Ishikawa (cell line): ENCODE measurements at regions not wholly inside any gene's neighbourhood (a gene's known extent, or its start where the extent isn't known, plus 50 kb on each side); places are given as distances from the start of the nearest gene placed in this dataset.

Experiments used
- CEBPB ChIP-seq: IDR thresholded peaks from 2 replicates; pipeline ENCODE4 v1.6.1; 2012
- CREB1 ChIP-seq: IDR thresholded peaks from 2 replicates; pipeline ENCODE4 v1.6.1; 2012; ENCODE audit warnings: low read depth
- EGR1 ChIP-seq: IDR thresholded peaks from 2 replicates; pipeline ENCODE4 v1.6.1; 2012
- EP300 ChIP-seq: IDR thresholded peaks from 2 replicates; pipeline ENCODE4 v1.6.1; 2012; ENCODE audit warnings: borderline replicate concordance
- FOXM1 ChIP-seq: IDR thresholded peaks from 2 replicates; pipeline ENCODE4 v1.6.1; 2012; ENCODE audit warnings: low read depth, borderline replicate concordance
- MAX ChIP-seq: IDR thresholded peaks from 2 replicates; pipeline ENCODE4 v1.6.1; 2012
- NFIC ChIP-seq: IDR thresholded peaks from 2 replicates; pipeline ENCODE4 v1.6.1; 2012
- RAD21 ChIP-seq: IDR thresholded peaks from 2 replicates; pipeline ENCODE4 v1.6.1; 2012; ENCODE audit warnings: low read depth
- REST ChIP-seq: IDR thresholded peaks from 2 replicates; pipeline ENCODE4 v1.6.1; 2012; ENCODE audit warnings: low read depth, mild to moderate bottlenecking
- TAF1 ChIP-seq: IDR thresholded peaks from 2 replicates; pipeline ENCODE4 v1.6.1; 2012; ENCODE audit warnings: low read depth, mild to moderate bottlenecking
- TCF12 ChIP-seq: IDR thresholded peaks from 2 replicates; pipeline ENCODE4 v1.6.1; 2012; ENCODE audit warnings: low read depth
- TEAD4 ChIP-seq: IDR thresholded peaks from 2 replicates; pipeline ENCODE4 v1.6.1; 2012
- YY1 ChIP-seq: IDR thresholded peaks from 2 replicates; pipeline ENCODE4 v1.6.1; 2012; ENCODE audit warnings: low read depth
- ZBTB7A ChIP-seq: IDR thresholded peaks from 2 replicates; pipeline ENCODE4 v1.6.1; 2012; ENCODE audit warnings: low read depth
- TF ChIP-seq, protein P1 (sequence below): IDR thresholded peaks from 2 replicates; pipeline ENCODE4 v1.6.1; 2012

- TF ChIP-seq NFIC, result no peak
- TF ChIP-seq REST, result no peak
Observed at GRCh38 chr15:95865330-95865739, 465.2 kb upstream of the NR2F2 start.

DNA sequence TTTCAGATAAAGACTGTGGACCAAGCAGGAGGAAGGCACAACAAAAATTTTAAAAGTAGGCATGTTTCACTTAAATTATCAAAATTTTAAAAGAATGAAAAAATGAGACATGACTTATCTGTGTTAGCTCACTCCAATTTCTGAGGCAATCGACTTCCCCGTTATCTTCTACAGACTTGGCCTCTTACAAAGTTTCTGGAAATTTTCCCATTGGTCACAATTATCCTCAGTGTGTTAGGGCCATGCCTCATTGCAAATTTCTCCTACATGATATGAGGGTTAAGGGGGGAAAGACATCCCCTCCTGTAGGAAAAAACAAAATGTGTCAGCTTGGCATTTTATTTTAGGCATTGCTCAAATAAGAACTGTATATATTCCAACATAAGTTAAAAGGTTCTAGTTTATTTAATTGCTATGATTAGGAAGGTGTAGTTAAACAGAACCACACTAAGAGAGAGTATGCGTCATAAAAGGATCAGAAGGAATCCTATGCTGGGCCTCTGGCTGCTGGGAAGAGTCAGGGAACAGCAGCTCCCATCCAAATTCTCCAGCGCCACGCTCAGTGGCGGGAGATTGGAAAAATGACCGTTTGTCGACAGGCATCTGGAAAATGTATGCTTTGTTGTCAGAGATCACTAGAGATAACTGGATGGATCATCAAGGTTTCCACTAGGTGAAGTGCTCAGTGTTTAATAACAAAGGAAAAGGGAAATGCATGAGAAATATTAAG, 463.6 kb upstream of the NR2F2 start:
- TF ChIP-seq TEAD4 (no peak), NFIC (no peak), REST (no peak), EGR1 (no peak), CREB1 (no peak), MAX (no peak), RAD21 (no peak), TAF1 (no peak), TCF12 (no peak), YY1 (no peak), CEBPB (no peak), ZBTB7A (no peak), FOXM1 (no peak), EP300 (no peak)
- TF ChIP-seq, protein P1, sequence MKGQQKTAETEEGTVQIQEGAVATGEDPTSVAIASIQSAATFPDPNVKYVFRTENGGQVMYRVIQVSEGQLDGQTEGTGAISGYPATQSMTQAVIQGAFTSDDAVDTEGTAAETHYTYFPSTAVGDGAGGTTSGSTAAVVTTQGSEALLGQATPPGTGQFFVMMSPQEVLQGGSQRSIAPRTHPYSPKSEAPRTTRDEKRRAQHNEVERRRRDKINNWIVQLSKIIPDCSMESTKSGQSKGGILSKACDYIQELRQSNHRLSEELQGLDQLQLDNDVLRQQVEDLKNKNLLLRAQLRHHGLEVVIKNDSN, result no peak

DNA sequence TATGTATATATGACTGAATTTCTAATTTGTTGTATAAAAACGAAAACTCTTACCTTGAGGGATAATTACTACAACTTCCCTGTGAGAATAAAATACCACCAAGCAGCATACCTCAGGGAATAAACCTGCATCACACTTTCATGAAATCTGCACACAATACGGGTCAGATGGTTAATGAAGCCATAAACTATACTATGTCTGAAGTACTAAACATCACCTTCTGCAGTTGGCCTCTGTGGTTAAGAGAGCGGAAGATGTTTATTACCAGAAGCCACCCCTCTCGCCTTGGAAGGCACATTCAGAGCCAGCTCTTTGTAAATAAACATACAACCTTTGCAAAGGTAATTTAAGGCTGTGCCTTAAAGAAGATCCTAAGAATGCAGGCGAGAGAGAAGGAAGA, 462.1 kb upstream of the NR2F2 start:
- TF ChIP-seq ZBTB7A (no peak), YY1 (no peak), CREB1 (no peak), RAD21 (no peak), EGR1 (no peak), TAF1 (no peak), MAX (no peak), FOXM1 (no peak), REST (no peak), TEAD4 (no peak), CEBPB (no peak), NFIC (no peak)
- TF ChIP-seq, protein P1, result no peak

DNA sequence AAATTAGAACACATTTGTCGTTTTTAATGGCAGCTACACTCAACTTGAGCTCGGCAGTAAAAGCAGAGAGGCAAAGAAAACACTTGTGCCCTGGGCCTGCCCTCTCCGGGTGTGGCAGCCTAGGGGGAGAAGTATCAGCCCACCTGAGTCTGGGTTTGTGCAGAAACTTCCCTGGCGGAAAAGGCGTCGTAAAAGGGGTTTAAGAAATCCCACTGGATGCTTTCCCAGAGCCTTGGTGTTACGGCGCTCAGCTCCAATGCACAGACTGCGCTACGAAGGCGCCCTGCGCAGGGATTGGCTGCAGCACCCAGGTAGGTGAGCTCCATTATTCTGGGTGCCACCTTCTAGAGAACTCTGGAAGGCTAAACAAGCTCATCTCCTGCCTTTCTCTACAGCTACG, 461.5 kb upstream of the NR2F2 start:
- no peak for TF ChIP-seq REST
- TF ChIP-seq NFIC, result no peak
- TF ChIP-seq TAF1, result no peak
- no peak for TF ChIP-seq FOXM1
- no peak for TF ChIP-seq MAX
- TF ChIP-seq, protein P1, result no peak
- TF ChIP-seq RAD21, result no peak
- TF ChIP-seq YY1, result no peak
- no peak for TF ChIP-seq CREB1
- TF ChIP-seq ZBTB7A, result no peak
- no peak for TF ChIP-seq EP300
- TF ChIP-seq CEBPB, result no peak
- TF ChIP-seq TEAD4, result no peak
